Mammary epithelial cell (primary cell): ENCODE measurements at regions not wholly inside any gene's neighbourhood (a gene's known extent, or its start where the extent isn't known, plus 50 kb on each side); places are given as distances from the start of the nearest gene placed in this dataset.

Experiments
- EZH2 ChIP-seq: IDR thresholded peaks from 2 replicates; pipeline ENCODE4 v1.6.1; 2012; ENCODE audit warnings: low read length, inconsistent platforms, borderline replicate concordance
- TF ChIP-seq, protein P1 (sequence below), 2 donors: IDR thresholded peaks in 1 of 2; conservative IDR thresholded peaks in 1 of 2; 2 replicates each; pipeline ENCODE4 v1.5.1; 2011 to 2012; ENCODE audit warnings: inconsistent platforms in 2 of 2, low read length in 2 of 2, mild to moderate bottlenecking in 2 of 2, control low read depth in 1 of 2, low read depth in 1 of 2; ENCODE audit not compliant: insufficient read depth in 1 of 2; ENCODE audit errors: extremely low read depth in 1 of 2

DNA sequence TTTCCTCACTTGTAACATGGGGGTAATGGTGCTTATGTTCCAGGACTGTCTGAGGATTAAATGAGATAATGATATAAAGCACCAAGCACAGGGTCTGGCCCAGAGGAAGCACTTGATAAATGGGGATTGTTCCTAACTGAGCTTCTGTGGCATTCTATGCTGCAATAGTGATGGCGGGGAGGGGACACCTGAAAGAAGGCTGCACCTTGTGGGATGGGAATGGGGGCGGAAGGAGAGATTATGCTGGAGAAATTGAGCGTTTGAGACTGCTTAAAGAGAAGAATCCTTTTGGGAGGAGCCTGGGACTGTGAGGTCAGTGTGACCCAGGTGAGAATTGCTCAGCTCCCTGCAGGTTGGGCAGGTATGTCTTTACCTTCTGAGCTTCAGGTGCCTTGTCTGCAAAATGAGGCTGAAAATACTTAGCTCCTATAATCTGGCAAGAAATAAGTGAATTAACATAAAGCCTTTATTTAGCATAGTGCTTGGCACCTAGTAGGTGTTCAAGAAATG is 55.9 kb upstream of the CTPS1 start:
- TF ChIP-seq, protein P1, sequence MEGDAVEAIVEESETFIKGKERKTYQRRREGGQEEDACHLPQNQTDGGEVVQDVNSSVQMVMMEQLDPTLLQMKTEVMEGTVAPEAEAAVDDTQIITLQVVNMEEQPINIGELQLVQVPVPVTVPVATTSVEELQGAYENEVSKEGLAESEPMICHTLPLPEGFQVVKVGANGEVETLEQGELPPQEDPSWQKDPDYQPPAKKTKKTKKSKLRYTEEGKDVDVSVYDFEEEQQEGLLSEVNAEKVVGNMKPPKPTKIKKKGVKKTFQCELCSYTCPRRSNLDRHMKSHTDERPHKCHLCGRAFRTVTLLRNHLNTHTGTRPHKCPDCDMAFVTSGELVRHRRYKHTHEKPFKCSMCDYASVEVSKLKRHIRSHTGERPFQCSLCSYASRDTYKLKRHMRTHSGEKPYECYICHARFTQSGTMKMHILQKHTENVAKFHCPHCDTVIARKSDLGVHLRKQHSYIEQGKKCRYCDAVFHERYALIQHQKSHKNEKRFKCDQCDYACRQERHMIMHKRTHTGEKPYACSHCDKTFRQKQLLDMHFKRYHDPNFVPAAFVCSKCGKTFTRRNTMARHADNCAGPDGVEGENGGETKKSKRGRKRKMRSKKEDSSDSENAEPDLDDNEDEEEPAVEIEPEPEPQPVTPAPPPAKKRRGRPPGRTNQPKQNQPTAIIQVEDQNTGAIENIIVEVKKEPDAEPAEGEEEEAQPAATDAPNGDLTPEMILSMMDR (conservative IDR thresholded peaks at IDR 0.05 in 1 of 2, IDR thresholded peaks at IDR 0.05 in 1 of 2; ENCODE audit: extremely low read depth in 1 of 2, insufficient read depth in 1 of 2, low read depth in 1 of 2, low read length in 2 of 2), result no peak
- no peak for TF ChIP-seq EZH2
